Left lobe of liver (tissue), 2 donors: ENCODE measurements at regions not wholly inside any gene's neighbourhood (a gene's known extent, or its start where the extent isn't known, plus 50 kb on each side); places are given as distances from the start of the nearest gene placed in this dataset.

Experiments
- ATAC-seq: fragments of 200-7000 bp; cut with Tn5 transposase; one replicate; pipeline ENCODE4 v1.9.1; 2020; ENCODE audit warnings: mild to moderate bottlenecking, moderate library complexity
- DNase-seq: peaks from one replicate; pipeline ENCODE4 v3.0.0-alpha.2; 2020; ENCODE audit warnings: low spot score
- donor health status: DM: no; HTN: no; CAD: no; lungs with moderate emphysema.
- donor health status: DM: no; HTN: yes; CAD: no.

DNA sequence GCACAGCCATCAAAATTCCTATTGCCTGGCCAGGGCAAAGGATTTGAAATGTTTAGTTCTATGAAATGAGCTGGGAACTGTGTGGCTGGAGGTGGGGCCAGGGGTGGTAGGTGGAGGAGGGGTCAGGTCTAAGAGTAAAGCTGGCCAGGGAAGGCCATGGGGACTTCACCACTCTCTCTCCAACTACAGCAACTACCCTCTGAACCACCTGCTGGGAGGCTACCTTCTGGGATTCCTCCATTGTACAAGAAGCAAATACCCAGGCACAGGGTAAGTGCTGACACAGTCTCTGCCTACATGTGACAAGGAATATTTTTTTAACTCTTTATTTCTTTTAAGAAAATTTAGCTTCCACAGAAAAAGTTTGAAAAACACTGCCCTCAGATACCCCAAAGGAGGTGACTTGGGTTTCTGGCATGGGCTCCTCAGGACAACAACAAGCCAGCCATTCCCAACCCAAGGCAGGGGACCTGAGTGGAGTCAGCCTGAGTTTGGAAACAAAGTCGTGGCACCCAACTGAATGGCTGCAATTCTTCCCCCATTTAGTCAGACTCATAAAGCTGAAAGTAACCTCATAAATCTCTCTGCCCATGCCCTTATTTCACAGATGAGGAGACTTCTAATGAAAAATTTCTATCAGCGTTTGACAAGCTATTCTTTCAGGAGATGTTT, 593.8 kb upstream of the DIPK2B start:
- DNase-seq = no peak
- ATAC-seq = no peak

DNA sequence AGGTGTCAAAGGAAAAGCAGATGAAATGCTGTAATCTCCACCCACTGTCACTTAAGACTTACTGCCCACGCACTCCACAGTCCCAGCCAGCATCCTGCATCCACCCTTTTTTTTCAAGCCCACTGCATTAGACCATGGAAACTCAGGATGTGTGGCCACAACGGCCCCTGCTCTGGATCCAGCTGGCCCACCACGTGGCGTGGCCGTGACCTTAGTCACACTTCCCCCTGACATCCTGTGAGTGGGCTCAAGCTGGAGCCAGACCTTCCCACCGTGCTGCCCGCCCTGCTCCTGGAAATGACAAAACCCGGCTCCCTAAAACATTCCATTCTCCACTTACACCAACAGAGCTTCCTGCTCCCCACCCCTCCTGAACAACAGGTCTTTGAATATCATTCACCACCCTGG, 588.3 kb upstream of the DIPK2B start:
- no peak for DNase-seq
- no peak for ATAC-seq

DNA sequence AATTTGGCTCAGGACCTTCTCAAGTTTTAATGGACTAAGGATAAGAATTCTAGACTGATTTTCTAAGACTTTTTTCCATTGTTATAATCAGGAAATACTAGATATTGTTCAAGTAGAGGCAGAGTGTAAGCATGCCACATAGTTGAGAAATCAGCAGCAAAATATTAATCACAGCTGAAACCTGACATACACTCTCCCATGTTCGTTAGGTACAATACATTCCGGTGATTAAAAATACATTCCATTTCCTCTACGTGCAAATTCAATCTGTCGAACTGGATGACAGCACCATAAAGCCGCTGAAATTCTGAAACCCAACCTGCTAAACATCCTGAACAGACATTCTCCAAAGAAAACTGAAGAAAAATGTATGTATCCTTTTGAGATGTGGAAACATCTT, 587.6 kb upstream of the DIPK2B start:
- DNase-seq (no peak), ATAC-seq (no peak)

DNA sequence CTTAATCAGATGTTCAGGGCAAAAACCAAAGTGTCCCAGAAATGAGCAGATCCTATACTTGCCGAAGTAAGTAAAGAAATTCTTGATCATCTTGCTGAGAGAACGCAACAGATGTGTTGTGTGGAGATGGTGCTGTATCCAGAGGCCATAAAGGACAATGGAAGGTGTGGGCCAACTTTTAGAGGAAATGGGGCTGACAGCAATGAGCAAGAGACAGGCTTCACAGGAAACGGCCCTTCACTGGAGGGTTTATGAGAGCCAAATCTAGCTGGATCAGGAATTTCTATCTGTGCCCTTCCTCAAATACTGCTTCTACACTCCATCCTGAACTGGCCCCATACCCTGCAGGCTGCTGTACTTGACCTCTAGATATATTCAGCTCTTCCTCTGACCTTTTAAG, 583.9 kb upstream of the DIPK2B start:
- ATAC-seq (no peak), DNase-seq (no peak)

DNA sequence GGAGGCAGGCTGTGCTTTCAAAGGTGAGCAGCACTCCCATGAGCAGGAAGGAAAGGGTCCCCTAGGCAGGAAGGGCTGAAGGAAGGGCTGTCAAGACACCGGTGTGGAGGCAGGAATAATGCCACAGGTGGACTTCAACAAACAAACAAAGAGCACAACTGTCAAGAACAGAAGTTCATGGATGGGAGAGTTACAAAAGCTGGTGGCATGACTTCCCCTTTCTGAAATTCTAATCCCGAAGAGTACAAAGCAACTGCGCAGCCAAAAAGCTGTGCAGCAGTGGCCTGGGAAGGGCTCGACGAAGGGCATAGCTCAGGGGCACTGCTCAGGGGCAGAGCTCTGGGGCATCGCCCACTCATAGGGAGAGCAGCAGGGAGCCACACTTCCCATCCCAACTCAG, 582.3 kb upstream of the DIPK2B start:
- DNase-seq (no peak), ATAC-seq (no peak)

DNA sequence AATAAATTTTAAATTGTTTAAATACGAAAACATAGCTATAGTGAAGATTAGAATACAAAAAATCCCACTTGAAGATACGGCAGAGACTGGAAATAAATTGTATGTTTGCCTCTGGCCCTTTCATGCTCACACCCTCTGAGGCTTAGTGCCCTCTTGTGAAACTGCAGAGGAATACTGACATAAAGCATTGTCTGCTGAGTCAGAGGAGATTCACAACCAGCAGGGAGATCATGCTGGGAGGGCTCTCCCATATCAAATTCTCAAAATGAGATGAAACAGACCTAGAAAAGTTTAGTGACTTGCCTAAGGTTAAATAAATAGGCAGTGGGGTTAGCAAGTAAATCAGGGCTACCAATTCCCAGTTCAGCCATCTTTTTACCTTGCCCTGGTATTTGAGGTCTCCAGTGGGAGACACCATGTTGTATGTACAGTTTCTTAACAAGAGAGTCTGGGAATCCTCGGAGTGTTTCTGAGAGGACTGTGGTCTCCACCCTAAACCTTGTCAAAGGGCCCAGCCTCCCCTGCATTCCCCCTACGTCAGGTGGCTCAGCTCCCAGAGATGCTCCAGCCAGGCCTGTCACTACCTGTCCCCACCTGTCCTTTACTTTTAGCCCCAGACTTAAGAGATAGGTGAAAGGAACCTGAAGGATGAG, 581.4 kb upstream of the DIPK2B start:
- peak; percentile 74 for ATAC-seq
- no peak for DNase-seq

DNA sequence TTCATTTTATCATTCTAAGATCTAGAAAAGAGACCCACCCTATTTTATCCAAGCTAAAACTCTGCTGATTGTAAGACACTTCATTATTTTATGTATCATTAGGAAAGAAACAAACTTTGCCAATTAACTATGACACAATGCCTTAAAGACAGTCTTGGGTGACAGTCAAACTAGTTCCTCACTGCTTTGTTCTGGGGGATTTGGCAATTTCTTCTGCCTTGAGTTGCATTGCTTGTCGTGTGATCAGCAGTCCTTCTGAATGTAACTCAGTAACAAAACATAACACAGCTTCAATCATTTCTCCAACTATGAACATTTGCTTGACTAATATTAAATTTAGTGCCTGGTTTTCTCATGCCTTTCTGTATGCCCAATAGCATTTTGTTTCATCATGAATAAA, 577.9 kb upstream of the DIPK2B start:
- ATAC-seq = no peak
- no peak for DNase-seq

DNA sequence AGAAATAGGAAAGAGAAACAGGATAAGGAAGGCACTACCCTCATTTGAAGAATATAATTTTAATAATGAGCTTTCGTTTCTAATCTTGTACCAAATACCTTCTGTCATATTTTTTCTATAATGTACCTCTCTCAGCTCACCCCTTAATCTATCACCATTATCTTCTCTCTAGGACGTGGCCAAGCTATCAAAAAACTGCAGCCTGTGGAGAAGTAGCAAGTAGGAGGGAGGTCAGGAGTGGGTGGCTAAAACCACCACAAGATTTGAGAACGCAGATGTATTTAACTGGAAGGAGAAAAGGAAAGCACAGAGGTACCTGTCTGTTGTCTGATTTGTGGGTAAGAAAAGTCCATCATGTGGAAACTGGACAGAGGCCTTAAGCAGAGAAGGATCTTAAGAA, 576.7 kb upstream of the DIPK2B start:
- ATAC-seq = no peak

DNA sequence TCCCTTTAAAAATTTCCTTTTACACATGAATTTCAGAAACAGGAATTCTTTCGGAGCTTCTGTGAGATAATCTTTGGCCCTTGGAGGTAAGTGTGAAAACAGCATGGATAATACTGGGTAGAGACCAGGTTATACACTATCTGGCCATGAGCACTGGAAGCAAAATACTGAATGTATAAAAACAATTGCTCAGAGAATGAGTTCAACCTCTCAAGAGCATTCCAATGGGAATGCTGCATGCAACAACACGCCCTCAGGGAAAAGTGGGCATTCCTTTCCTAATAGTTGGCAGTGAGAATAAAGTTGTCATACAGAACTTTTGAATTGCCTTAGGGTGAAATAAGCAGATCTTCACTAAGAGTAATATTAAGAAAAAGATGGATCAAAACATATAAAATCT, 574.8 kb upstream of the DIPK2B start:
- ATAC-seq = no peak
- DNase-seq = no peak

More for the DNA sequence above, 576.7 kb upstream of the DIPK2B start:
- DNase-seq = no peak

DNA sequence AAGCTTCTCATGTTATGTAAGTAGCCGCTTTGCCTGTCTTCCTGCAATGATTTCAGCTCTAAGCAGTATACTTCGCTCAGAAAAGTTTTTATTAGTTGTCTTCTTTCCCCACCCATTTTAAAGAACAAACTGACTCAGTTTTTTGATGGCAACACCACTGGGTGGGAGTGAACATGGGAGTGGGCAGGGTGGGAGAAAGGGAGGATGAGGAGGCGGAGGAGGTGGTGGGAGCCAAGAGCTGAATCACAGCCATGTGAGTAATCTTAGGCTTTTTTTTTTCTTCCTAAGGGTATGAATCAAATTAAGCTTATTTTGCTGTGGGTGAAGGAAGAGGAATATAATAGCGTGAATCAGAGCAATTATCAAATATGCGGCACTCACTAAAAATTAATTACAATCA, 574.3 kb upstream of the DIPK2B start:
- no peak for ATAC-seq
- DNase-seq = no peak

DNA sequence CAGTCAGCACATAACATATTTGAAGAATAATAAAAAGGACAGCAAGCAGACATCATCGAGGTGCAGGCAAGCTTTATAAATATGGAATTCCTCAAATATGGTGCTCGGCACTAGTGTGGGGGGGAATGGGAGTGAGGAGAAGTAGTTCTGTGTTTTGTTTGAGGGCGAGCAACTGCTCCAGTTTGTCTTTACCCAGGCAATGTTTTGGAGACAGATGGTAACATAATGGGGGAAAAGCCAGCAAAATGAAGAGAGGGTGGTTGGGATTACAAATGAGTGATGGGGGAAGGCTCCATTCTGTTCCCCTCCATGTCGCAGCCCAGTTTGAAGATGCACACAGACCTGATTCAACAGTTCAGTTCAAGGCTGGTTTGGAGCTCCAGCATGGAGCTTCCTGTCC, 572.9 kb upstream of the DIPK2B start:
- ATAC-seq = no peak
- no peak for DNase-seq

DNA sequence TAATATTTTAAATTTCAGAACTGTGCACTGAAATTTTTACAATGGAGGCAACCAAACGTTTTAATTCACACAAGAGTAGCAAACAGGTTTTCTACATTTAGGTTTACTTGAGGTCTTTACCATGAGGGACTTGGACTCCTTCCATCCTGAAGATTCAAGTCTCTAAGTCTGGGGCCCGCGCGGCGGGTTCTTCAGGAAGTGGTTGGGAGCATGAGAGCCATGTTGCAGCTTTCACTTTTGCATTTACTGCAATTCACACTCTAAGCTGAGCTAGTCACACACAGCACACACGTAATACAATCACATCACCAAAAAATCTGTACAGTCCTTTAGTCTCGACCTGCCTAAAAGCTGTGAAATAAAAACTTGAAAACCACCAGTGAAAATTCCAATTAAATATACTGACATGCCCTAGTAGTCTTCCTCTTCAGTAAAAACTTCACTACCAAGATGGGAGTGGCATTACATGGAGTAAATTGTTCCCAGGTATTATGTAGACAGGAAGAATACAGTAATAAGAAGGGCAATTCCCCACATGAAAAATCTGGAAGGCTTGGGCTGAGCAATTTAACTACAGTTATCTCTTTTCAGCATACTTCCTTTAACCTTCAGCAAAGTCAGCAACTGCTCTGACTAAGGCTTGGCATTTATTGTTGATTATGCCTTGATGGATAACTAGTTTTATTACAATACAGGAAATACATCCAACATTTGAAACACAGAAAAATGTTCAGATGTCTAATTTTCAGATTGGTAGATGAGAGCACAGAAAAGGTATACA, 571.1 kb upstream of the DIPK2B start:
- DNase-seq = no peak

DNA sequence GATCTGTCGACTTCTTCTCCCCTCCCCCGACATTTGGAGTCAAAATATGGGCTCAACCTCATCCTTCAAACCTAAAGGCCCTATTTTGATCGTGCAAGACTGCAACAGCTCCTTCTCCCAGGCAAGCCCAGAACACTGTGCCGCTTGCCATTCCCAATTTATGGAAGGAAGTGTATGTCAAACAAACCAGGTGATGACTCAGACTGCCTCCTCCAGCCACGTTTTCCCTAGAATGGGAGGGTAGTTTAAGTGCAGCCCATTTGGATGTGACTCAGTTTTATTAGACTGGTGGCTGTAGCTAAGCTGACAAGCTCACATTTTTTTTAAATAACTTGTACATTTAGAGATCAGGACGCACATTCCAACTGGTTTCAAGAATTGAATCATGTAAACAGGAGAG, 570.4 kb upstream of the DIPK2B start:
- DNase-seq = no peak
- no peak for ATAC-seq

More for the DNA sequence above, 571.1 kb upstream of the DIPK2B start:
- ATAC-seq = no peak

DNA sequence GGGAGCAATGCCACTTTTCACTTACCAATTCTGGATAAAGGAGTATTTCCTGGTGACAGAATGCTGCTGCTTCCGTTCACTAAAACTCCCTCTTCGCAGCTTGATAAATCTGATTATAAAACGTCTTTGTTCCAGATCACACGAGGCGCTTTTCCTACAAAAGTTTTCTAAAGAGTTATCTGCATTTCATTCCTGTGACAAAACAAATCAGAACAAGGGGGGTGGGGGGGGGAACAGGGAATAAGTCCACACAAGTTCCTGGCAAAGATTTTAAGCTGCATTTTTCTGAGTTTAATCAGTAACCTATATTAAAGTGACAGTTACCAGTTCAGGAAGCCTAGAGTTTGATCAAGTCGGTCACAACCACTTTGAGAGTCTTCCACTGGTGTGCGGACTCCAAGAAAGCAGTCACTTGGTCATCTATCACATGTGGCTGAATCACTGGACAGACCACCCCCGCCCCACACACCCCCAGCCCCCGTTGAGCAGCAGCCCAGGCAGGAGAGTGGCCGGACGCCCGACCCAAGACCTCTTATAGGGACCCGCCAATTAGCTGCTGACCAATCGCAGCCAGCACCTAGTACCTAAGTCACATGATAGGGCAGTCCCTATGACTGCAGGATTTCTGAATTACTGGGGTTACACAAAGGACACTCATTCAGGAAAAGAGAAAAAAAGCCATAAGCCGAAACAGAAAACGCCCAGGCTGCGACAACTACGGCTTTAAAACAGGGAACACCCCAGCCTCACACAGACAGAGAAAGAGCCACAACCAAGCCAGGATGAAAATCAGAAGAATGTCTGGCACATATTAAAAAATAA, 569.3 kb upstream of the DIPK2B start:
- peak; percentile 94 for ATAC-seq
- DNase-seq = peak; percentile 67

DNA sequence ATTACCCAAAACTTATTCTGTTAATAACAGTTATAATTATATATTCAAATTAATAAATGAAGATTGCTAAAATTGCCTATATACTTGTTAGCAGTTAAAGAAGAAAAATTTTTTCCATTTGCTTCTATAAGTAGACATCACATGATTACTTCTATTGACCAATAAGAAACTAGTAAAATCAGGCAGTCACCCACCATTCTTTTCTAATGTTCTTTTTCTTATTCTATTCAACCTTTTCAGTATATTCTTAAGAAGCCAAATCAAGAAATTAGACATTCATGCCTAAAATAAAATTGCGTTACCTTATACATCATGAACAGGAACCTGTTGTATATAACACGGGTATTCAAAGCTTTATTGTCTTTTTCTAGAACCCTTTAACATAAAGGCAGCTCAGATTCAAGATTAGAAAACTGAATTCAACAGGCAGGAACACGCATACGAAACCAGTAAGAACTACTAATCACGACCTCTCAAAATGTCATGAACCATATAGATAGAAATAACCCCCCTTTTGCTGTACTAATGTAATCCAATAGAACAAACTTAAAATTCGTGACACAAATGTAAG, 568.1 kb upstream of the DIPK2B start:
- DNase-seq = no peak
- ATAC-seq = no peak

DNA sequence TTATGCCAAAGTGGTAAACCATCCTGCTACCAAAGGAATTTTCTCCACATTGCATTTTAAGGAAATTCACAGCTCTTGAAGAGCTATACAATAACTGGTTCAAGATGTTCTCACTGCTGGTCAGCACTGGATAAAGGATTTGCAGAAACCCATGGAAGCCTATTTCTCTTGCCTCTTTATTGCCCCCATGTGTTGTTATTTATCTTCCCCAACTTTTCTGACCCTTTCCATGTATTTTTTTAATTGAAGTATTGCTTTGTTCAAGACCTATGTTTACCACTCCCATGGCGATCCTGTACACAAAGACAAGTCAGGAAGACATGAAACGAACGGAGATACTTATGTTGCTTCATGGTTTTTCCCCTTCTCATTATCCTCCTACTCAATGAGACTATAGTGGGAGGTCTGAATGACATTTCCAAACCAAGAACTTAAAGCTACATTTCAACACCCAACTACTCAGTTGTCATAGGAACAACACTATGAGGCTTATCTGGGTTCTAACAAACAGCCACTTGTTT, 566.4 kb upstream of the DIPK2B start:
- no peak for DNase-seq
- no peak for ATAC-seq

DNA sequence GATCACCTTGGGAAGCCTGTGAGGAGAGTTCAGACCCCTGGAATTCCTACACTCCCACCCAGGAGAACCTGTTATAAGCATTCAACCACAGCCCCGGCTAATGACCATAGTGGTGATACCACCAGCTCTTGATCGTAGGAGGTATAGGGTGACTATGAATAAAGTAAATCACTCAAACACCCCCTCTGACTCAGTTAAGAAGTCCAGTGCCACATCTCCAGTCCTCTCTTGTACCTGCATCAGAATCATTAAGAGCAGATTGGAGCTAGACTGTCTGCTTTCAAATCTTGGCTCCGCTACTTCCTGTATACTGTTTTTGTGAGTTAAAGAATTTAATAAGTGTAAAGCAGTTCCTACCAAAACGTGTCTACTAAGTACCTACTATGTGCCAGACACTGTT, 565.1 kb upstream of the DIPK2B start:
- no peak for DNase-seq

DNA sequence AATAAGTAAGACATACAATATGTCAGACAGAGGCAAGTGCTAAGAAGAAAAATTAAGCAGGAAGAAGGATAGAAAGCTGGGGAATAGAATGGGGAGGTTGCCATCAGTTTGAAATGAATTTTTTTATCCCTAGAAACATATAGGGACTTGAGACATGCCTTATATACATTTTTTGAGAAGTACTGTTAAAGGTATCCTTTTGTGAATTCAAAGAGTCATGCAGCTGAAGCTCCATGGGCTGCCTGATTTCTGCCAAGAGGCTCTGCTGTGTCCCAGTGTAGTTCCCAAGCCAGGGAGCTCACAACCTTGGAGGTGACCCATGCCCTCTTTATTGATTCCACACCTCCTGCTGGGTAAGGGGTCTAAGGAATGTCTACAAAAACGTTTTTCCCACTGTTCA, 564.6 kb upstream of the DIPK2B start:
- no peak for DNase-seq
- no peak for ATAC-seq

More for the DNA sequence above, 565.1 kb upstream of the DIPK2B start:
- no peak for ATAC-seq

DNA sequence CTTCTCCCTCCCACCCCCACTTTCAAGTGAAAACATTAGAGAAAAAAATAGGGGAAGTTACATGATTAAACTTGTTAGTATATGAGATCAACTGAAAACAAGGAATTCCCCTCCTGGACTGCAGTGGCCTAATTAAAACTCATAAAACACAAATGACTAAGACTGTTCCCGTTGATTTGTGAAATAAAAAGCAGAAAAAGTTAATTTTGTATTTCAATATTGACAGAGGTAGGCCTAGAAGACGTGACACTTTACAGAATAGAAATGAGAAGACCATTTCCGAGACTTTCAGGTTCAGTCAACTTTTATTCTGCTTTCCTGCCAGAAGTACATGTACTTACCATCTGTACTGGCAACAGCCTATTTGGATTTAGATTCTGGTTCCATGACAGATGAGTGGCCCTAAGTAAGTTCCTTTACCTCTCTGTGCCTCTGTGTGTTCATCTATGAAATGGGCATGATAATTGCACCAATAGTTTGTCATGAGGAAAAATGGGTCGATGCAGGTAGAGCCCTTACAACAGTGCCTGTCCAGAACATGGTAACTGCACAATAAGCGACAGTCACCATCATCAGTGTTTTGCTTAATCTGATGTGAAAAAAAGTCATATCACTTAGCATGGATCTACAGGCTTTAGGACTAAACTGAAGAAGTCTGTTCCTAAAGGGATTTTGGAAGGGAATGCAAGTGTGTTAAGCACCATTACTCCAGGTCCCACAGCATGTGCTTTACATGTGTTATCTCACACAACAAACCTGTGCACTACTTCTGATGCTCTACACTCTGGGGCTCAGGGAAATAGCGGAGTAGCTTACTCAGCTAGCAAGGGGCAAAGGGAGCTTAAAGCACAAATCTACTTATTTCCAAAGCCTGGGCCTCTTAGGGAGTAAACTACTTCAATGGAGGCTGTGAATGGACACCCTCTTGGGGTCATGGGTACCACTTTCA, 562.3 kb upstream of the DIPK2B start:
- ATAC-seq (no peak), DNase-seq (no peak)

DNA sequence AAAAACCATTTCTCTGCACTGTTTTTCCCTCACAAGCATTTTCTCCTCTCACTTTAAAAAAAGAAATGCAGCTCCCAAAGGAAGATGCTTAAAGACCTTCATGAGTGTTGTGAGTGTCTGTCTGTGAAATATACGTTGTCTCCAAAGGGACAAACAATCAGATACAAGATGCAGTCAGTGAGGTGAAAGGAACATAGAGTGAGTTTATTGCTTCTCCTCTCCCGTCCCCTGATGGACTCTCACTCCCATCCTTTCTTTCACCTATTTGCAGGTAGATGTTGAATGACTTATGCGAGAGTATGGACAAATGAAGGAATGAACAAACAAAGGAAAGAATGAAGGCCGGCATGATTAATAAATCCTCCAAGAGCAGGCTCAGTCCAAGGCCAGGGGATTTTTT, 561.2 kb upstream of the DIPK2B start:
- DNase-seq = no peak
- ATAC-seq = no peak
